Endothelial cell of umbilical vein (primary cell): ENCODE measurements at regions not wholly inside any gene's neighbourhood (a gene's known extent, or its start where the extent isn't known, plus 50 kb on each side); places are given as distances from the start of the nearest gene placed in this dataset.

ENCODE experiments used
- BruUV-seq: library from RNA; stranded (reverse); fragments of 400-500 nt; replicated peaks from 2 replicates; lab custom pipeline; 2021; lab: Mats Ljungman, UMichigan
- CTCF ChIA-PET: fragments of 300-600, 350-600 bp; sonication (Branson Sonifier 250); formaldehyde crosslinking; loops from one replicate; lab custom pipeline; 2021; ENCODE audit warnings: antibody characterized with exemption, inconsistent platforms; lab: Charles Lee
- POLR2A ChIA-PET: fragments of 300-600, 350-600 bp; sonication (Branson Sonifier 250); formaldehyde crosslinking; loops from one replicate; lab custom pipeline; 2021; ENCODE audit warnings: antibody characterized with exemption, inconsistent platforms; lab: Charles Lee
- DNase-seq: peaks from one replicate; pipeline ENCODE4 v3.0.0-alpha.2; 2011; ENCODE audit warnings: low read depth, low spot score
- FAIRE-seq: peaks from 2 replicates; lab custom pipeline; 2011; peaks lifted over from hg19 to GRCh38; lab: Jason Lieb, UNC
- H2AFZ ChIP-seq: 2 replicates; pipeline ENCODE4 v1.6.0; 2012; ENCODE audit warnings: low read depth, low read length, control low read depth, inconsistent platforms
- H3K27ac ChIP-seq: 2 replicates; pipeline ENCODE4 v1.5.1; 2011; ENCODE audit warnings: low read depth, mild to moderate bottlenecking, control low read depth, low read length, moderate library complexity; ENCODE audit not compliant: insufficient read depth
- H3K27me3 ChIP-seq, 2 experiments: 2 replicates each; pipeline versions ENCODE4 v1.6.0 to v1.6.1; 2011; ENCODE audit warnings: low read length in 2 of 2, mixed read lengths in 1 of 2; ENCODE audit not compliant: control insufficient read depth in 2 of 2, insufficient read depth in 2 of 2
- H3K36me3 ChIP-seq, 2 experiments: 2 replicates in 1 of 2; 3 replicates in 1 of 2; pipeline ENCODE4 v1.5.1; 2011; ENCODE audit warnings: low read length in 2 of 2, mild to moderate bottlenecking in 1 of 2, moderate library complexity in 1 of 2; ENCODE audit not compliant: control insufficient read depth in 2 of 2, insufficient read depth in 2 of 2; ENCODE audit errors: extremely low read depth in 1 of 2
- H3K4me1 ChIP-seq: 3 replicates; pipeline ENCODE4 v1.5.1; 2011; ENCODE audit warnings: mild to moderate bottlenecking, low read length; ENCODE audit not compliant: control insufficient read depth, insufficient read depth; ENCODE audit errors: extremely low read depth
- H3K4me2 ChIP-seq: 2 replicates; pipeline ENCODE4 v1.6.1; 2011; ENCODE audit warnings: low read length, control low read depth, mixed read lengths; ENCODE audit not compliant: insufficient read depth
- H3K4me3 ChIP-seq, 3 experiments: fragments of 200-600 bp in 1 of 3; sonication (generic), shearing (Covaris generic) in 1 of 3; replicated peaks in 1 of 3; 2 replicates each; pipeline ENCODE4 v1.5.1; 2011 to 2016; ENCODE audit warnings: control low read depth in 3 of 3, low read length in 3 of 3, mild to moderate bottlenecking in 2 of 3, inconsistent platforms in 1 of 3, low read depth in 1 of 3, moderate library complexity in 1 of 3; ENCODE audit not compliant: insufficient read depth in 1 of 3
- H3K79me2 ChIP-seq: 2 replicates; pipeline ENCODE4 v1.6.0; 2012; ENCODE audit warnings: low read length, inconsistent platforms; ENCODE audit not compliant: control insufficient read depth, insufficient read depth
- H3K9ac ChIP-seq: replicated peaks from 2 replicates; pipeline ENCODE3; 2011; ENCODE audit warnings: low read length, control low read depth; ENCODE audit not compliant: insufficient read depth; ENCODE audit errors: extremely low read depth
- H3K9me1 ChIP-seq: replicated peaks from 3 replicates; pipeline ENCODE4 v1.6.0; 2011; ENCODE audit warnings: mild to moderate bottlenecking, low read length; ENCODE audit not compliant: control insufficient read depth, insufficient read depth; ENCODE audit errors: extremely low read depth
- H3K9me3 ChIP-seq: replicated peaks from 2 replicates; pipeline ENCODE4 v1.5.1; 2012; ENCODE audit warnings: low read length, inconsistent platforms; ENCODE audit not compliant: control insufficient read depth, insufficient read depth
- H4K20me1 ChIP-seq: replicated peaks from 2 replicates; pipeline ENCODE3; 2011; ENCODE audit warnings: mild to moderate bottlenecking, low read length; ENCODE audit not compliant: control insufficient read depth, insufficient read depth; ENCODE audit errors: extremely low read depth
- CTCF ChIP-seq, 2 donors: IDR thresholded peaks; 1 replicate in 1 of 2; 2 replicates in 1 of 2; pipeline ENCODE4 v1.5.1; 2011; ENCODE audit warnings: low read length in 2 of 2, mild to moderate bottlenecking in 2 of 2, moderate library complexity in 2 of 2, control low read depth in 1 of 2, inconsistent platforms in 1 of 2, low read depth in 1 of 2; ENCODE audit not compliant: insufficient read depth in 1 of 2; ENCODE audit errors: extremely low read depth in 1 of 2
- EZH2 ChIP-seq: IDR thresholded peaks from 2 replicates; pipeline ENCODE4 v1.6.1; 2012; ENCODE audit warnings: borderline replicate concordance, low read depth, mild to moderate bottlenecking, moderate library complexity, low read length, inconsistent platforms; ENCODE audit not compliant: severe bottlenecking
- FOS ChIP-seq: IDR thresholded peaks from 2 replicates; pipeline ENCODE4 v1.6.1; 2011; ENCODE audit warnings: mild to moderate bottlenecking, low read length, moderate library complexity, borderline replicate concordance; ENCODE audit not compliant: insufficient read depth
- GATA2 ChIP-seq: IDR thresholded peaks from 2 replicates; pipeline ENCODE4 v1.7.0; 2011; ENCODE audit warnings: low read depth, mild to moderate bottlenecking, moderate library complexity, mixed read lengths, low read length; ENCODE audit not compliant: insufficient read length, insufficient read depth
- JUN ChIP-seq: IDR thresholded peaks from 2 replicates; pipeline ENCODE4 v1.6.1; 2011; ENCODE audit warnings: borderline replicate concordance, low read depth; ENCODE audit not compliant: insufficient read length, insufficient read depth
- MYC ChIP-seq: IDR thresholded peaks from one replicate; pipeline ENCODE4 v1.6.1; 2011; ENCODE audit warnings: mild to moderate bottlenecking, low read depth, low read length
- POLR2A ChIP-seq: IDR thresholded peaks from 2 replicates; pipeline ENCODE4 v1.6.1; 2012; ENCODE audit warnings: low read depth, mild to moderate bottlenecking, control low read depth, low read length
- POLR2AphosphoS5 ChIP-seq: IDR thresholded peaks from 2 replicates; pipeline ENCODE4 v1.6.1; 2012; ENCODE audit warnings: low read depth, mild to moderate bottlenecking, control low read depth, low read length, moderate library complexity; ENCODE audit not compliant: insufficient read depth
- dilution Hi-C: fragments of 300-500 bp; cut with MboI; formaldehyde crosslinking; loops from one replicate; pipeline ENCODE4 v1.15.0; 2019; ENCODE audit warnings: low sequenced_read_pairs; ENCODE audit not compliant: extremely low pct_ligation_motif_present
- intact Hi-C: fragments of 100-400 bp; cut with micrococcal nuclease; formaldehyde crosslinking; loops from one replicate; pipeline ENCODE4 v1.10.0; 2022
- TF ChIP-seq, protein P1 (sequence below): IDR thresholded peaks from 2 replicates; pipeline ENCODE4 v1.6.1; 2011; ENCODE audit not compliant: insufficient read depth, insufficient read length

DNA sequence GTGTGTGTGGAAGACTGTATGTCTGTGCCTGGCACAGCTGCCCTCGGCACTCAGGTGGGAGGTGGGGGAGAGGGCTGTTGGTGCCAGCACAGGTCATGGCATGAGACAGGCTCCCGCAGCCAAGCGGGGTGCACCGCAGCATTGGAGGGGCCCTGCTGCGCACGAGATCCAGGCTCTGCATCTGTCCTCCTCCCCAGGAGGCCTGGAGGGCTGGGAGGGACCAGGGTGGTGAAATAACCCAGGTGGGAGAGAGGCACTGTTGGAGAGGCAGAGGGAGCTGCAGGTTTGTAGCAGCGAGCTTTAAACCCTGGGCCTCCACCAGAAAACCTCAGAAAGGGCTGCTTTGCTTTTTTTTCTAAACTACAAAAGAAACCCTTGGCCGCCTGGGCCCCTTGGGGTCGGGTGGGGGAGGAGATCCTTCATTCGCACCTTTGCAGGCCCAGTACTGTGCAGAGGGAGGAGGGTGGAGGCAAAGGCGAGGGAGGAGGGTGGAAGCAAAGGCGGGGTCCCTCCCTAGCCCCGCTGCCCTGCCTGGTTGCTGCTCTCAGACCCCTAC lies 241.7 kb downstream of the SEC14L1 start:
- intact Hi-C loops = no loop called here
- DNase-seq (no peak), FAIRE-seq (no peak)
- H3K36me3 ChIP-seq = no peaks in the 10 kb centered on the region
- no peak overlapping the region for H3K27ac ChIP-seq
- H3K27me3 ChIP-seq = no peaks in the 10 kb centered on the region
- H2AFZ ChIP-seq = no peak overlapping the region
- dilution Hi-C loops = no loop called here
- no peak overlapping the region for H3K4me3 ChIP-seq
- POLR2A ChIA-PET = no interaction called here
- no peak overlapping the region for H3K4me2 ChIP-seq
- H4K20me1 ChIP-seq = no peaks in the 10 kb centered on the region
- H3K9me3 ChIP-seq = no peaks in the 10 kb centered on the region
- H3K4me1 ChIP-seq = peaks cover 21% of the 10 kb centered on the region
- peaks cover 13% of the 10 kb centered on the region for H3K79me2 ChIP-seq
- H3K9ac ChIP-seq = no peak overlapping the region
- TF ChIP-seq POLR2A = no peak
- TF ChIP-seq POLR2AphosphoS5 = no peak
- no peak for TF ChIP-seq CTCF (IDR thresholded peaks at IDR 0.05; ENCODE audit: extremely low read depth in 1 of 2, insufficient read depth in 1 of 2, low read depth in 1 of 2, low read length in 2 of 2)
- TF ChIP-seq EZH2 = no peak
- no peak for TF ChIP-seq MYC
- TF ChIP-seq JUN = no peak
- TF ChIP-seq GATA2 = no peak
- TF ChIP-seq FOS = no peak
- TF ChIP-seq, protein P1, sequence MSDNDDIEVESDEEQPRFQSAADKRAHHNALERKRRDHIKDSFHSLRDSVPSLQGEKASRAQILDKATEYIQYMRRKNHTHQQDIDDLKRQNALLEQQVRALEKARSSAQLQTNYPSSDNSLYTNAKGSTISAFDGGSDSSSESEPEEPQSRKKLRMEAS = no peak
- H3K9me1 ChIP-seq = no peaks in the 10 kb centered on the region
- BruUV-seq = no TSS peak
- CTCF ChIA-PET = interaction anchor here (0.8 to 1.1 kb wide), 5 partner anchors 8 to 51 kb away, joined by 3 to 5 read pairs (median 4); no protein-coding TSS in a partner anchor
